Testis (tissue), 2 donors: ENCODE measurements at regions not wholly inside any gene's neighbourhood (a gene's known extent, or its start where the extent isn't known, plus 50 kb on each side); places are given as distances from the start of the nearest gene placed in this dataset.

Experiments
- POLR2A ChIP-seq: fragments of 450-650 bp; IDR thresholded peaks from one replicate; pipeline ENCODE4 v1.6.1; 2017; ENCODE audit warnings: antibody characterized with exemption, mild to moderate bottlenecking, moderate library complexity
- TF ChIP-seq, protein P1 (sequence below), 3 experiments: fragments of 450-650 bp in 2 of 3; fragments of 200-600 bp in 1 of 3; sonication (generic) in 1 of 3; IDR thresholded peaks; one replicate each; pipeline ENCODE4 v1.5.1; 2016 to 2019; ENCODE audit warnings: antibody characterized with exemption in 3 of 3, mild to moderate bottlenecking in 2 of 3, moderate library complexity in 1 of 3

DNA sequence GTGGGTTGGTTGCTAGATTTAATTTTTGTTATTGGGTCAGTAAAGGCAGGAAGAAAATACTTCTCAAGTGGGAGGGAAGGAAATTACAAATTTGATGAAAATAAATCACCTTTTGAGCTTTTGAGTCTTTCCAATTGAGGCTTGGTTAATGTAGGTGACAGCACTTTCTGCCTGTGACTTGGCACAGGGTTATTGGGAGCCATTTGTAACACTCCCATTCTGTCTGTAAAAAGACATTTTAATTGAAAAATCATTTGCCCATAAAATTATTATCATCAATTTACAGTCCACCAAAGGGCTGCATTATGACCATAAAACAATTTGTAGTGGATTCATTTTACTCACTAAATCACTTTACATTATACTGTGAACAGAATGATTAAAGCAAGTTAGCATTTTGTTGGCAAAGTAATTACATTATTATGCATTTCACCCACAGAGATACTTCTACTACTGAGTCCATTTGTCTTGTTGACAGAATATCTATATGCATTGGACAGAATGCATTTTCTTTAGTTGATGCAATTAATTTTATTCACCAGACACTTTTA is 974.6 kb downstream of the UQCRFS1 start:
- TF ChIP-seq, protein P1, sequence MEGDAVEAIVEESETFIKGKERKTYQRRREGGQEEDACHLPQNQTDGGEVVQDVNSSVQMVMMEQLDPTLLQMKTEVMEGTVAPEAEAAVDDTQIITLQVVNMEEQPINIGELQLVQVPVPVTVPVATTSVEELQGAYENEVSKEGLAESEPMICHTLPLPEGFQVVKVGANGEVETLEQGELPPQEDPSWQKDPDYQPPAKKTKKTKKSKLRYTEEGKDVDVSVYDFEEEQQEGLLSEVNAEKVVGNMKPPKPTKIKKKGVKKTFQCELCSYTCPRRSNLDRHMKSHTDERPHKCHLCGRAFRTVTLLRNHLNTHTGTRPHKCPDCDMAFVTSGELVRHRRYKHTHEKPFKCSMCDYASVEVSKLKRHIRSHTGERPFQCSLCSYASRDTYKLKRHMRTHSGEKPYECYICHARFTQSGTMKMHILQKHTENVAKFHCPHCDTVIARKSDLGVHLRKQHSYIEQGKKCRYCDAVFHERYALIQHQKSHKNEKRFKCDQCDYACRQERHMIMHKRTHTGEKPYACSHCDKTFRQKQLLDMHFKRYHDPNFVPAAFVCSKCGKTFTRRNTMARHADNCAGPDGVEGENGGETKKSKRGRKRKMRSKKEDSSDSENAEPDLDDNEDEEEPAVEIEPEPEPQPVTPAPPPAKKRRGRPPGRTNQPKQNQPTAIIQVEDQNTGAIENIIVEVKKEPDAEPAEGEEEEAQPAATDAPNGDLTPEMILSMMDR (IDR thresholded peaks at IDR 0.05): no peak
- no peak for TF ChIP-seq POLR2A
